ENCODE measurements at regions not wholly inside any gene's neighbourhood (a gene's known extent, or its start where the extent isn't known, plus 50 kb on each side); places are given as distances from the start of the nearest gene placed in this dataset.

GRCh38 chr15:98321896-98322295 is 326.4 kb upstream of the IGF1R start:
- Histone ChIP-seq H3K4me3 (no peak overlapping the region), H3K36me3 (no peaks in the 10 kb centered on the region), H3K9me3 (no peaks in the 10 kb centered on the region), H3K4me1 (no peaks in the 10 kb centered on the region), H3K27me3 (no peaks in the 10 kb centered on the region), H3K27ac (no peak overlapping the region)
- no peak for DNase-seq
- no peak for TF ChIP-seq POLR2A (IDR thresholded peaks at IDR 0.05)
- TF ChIP-seq, protein P1, sequence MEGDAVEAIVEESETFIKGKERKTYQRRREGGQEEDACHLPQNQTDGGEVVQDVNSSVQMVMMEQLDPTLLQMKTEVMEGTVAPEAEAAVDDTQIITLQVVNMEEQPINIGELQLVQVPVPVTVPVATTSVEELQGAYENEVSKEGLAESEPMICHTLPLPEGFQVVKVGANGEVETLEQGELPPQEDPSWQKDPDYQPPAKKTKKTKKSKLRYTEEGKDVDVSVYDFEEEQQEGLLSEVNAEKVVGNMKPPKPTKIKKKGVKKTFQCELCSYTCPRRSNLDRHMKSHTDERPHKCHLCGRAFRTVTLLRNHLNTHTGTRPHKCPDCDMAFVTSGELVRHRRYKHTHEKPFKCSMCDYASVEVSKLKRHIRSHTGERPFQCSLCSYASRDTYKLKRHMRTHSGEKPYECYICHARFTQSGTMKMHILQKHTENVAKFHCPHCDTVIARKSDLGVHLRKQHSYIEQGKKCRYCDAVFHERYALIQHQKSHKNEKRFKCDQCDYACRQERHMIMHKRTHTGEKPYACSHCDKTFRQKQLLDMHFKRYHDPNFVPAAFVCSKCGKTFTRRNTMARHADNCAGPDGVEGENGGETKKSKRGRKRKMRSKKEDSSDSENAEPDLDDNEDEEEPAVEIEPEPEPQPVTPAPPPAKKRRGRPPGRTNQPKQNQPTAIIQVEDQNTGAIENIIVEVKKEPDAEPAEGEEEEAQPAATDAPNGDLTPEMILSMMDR (IDR thresholded peaks at IDR 0.05), result no peak

DNA sequence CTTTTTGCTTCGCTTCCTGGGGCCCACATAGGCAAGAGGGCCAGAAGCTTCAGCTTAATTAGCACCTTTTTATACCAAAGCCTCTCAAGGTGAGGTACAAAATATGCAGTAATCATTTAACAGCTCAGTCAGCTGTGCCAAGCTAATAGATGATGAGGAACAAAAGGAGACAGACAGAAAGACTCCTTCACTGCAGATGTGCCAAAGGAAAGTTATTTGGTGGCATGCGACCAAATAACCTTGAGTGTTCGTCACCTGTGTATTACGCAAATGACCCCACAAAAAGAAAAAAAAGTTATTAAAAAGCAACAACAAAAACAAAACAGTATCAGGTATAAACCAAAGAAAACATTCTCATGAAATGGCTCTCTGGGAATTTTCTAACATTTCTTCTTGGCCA is 325.8 kb upstream of the IGF1R start:
- TF ChIP-seq, protein P1 (IDR thresholded peaks at IDR 0.05), result no peak
- no peak for TF ChIP-seq POLR2A (IDR thresholded peaks at IDR 0.05)
- H3K27me3 ChIP-seq, result no peaks in the 10 kb centered on the region
- no peak overlapping the region for H3K4me3 ChIP-seq
- no peak for DNase-seq
- no peaks in the 10 kb centered on the region for H3K36me3 ChIP-seq
- H3K9me3 ChIP-seq, result no peaks in the 10 kb centered on the region
- H3K4me1 ChIP-seq, result no peaks in the 10 kb centered on the region
- no peak overlapping the region for H3K27ac ChIP-seq

- no peaks in the 10 kb centered on the region for H3K4me1 ChIP-seq
- H3K36me3 ChIP-seq, result no peaks in the 10 kb centered on the region
- no peaks in the 10 kb centered on the region for H3K9me3 ChIP-seq
- H3K27me3 ChIP-seq, result no peaks in the 10 kb centered on the region
- no peak overlapping the region for H3K27ac ChIP-seq
- no peak overlapping the region for H3K4me3 ChIP-seq
- no peak for TF ChIP-seq POLR2A (IDR thresholded peaks at IDR 0.05)
- TF ChIP-seq, protein P1 (IDR thresholded peaks at IDR 0.05), result no peak
- no peak for DNase-seq
Measured at GRCh38 chr15:98324341-98324970, 323.9 kb upstream of the IGF1R start.

DNA sequence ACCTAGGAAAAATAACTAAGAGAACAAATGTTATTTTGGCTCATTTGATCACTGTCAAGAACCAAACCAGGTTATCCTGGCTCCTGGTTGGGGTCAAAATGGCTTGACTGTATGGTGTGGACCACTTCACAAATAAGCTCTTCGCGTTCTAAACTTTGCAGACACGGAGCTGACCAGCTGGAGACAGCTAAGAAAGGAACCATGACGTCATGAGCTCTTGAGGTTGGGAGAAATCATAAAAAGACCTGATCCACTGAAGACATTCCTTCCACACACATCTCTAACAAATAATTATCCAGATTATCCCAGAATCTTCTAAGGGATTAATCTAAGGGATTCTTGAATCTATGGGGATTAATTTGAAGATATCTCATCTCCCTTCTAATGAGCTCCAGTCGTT is 321.5 kb upstream of the IGF1R start:
- no peak for TF ChIP-seq POLR2A (IDR thresholded peaks at IDR 0.05)
- TF ChIP-seq, protein P1 (IDR thresholded peaks at IDR 0.05), result no peak

GRCh38 chr15:98330258-98330657 is 318.1 kb upstream of the IGF1R start:
- DNase-seq, result no peak
- Histone ChIP-seq H3K36me3 (no peaks in the 10 kb centered on the region), H3K4me1 (no peaks in the 10 kb centered on the region), H3K4me3 (no peak overlapping the region), H3K9me3 (no peaks in the 10 kb centered on the region), H3K27ac (no peak overlapping the region), H3K27me3 (no peaks in the 10 kb centered on the region)
- no peak for TF ChIP-seq POLR2A (IDR thresholded peaks at IDR 0.05)

More for the DNA sequence above, 321.5 kb upstream of the IGF1R start:
- H3K27ac ChIP-seq, result no peak overlapping the region
- H3K9me3 ChIP-seq, result no peaks in the 10 kb centered on the region
- no peak for DNase-seq
- no peak overlapping the region for H3K4me3 ChIP-seq
- no peaks in the 10 kb centered on the region for H3K4me1 ChIP-seq
- no peaks in the 10 kb centered on the region for H3K27me3 ChIP-seq
- H3K36me3 ChIP-seq, result no peaks in the 10 kb centered on the region

GRCh38 chr15:98330692-98331435 is 317.5 kb upstream of the IGF1R start:
- H3K9me3 ChIP-seq, result no peaks in the 10 kb centered on the region
- TF ChIP-seq, protein P1 (IDR thresholded peaks at IDR 0.05), result no peak
- TF ChIP-seq POLR2A (IDR thresholded peaks at IDR 0.05), result no peak
- no peak for DNase-seq
- no peak overlapping the region for H3K4me3 ChIP-seq
- no peaks in the 10 kb centered on the region for H3K36me3 ChIP-seq
- H3K27ac ChIP-seq, result no peak overlapping the region
- H3K27me3 ChIP-seq, result no peaks in the 10 kb centered on the region
- H3K4me1 ChIP-seq, result no peaks in the 10 kb centered on the region
